HG03064 (cell line): ENCODE measurements at regions not wholly inside any gene's neighbourhood (a gene's known extent, or its start where the extent isn't known, plus 50 kb on each side); places are given as distances from the start of the nearest gene placed in this dataset.
"Not testable (repeated sequence)": the region's sequence is repeated elsewhere in the genome, so short reads cannot be mapped to it uniquely, and the experiment has no call there.

Experiments
- ATAC-seq: cut with Tn5 transposase; IDR thresholded peaks from one replicate; pipeline ENCODE4 v1.9.1; 2021; ENCODE audit warnings: low read depth; ENCODE audit not compliant: unreplicated experiment

GRCh38 chr3:168671091-168671490, 575.4 kb upstream of the GOLIM4 start:
- ATAC-seq: no peak

GRCh38 chr3:168660879-168661657, 565.3 kb upstream of the GOLIM4 start:
- ATAC-seq: not testable (repeated sequence)

GRCh38 chr3:168659015-168659414, 563.3 kb upstream of the GOLIM4 start:
- no peak for ATAC-seq

- no peak for ATAC-seq
Measured at GRCh38 chr3:168655611-168656010, 559.9 kb upstream of the GOLIM4 start.

GRCh38 chr3:168654700-168655099, 559.0 kb upstream of the GOLIM4 start:
- ATAC-seq: no peak

GRCh38 chr3:168653255-168653654, 557.5 kb upstream of the GOLIM4 start:
- ATAC-seq: no peak

- ATAC-seq: no peak
Measured at GRCh38 chr3:168648321-168648720, 552.6 kb upstream of the GOLIM4 start.

GRCh38 chr3:168647582-168647981, 551.9 kb upstream of the GOLIM4 start:
- no peak for ATAC-seq

- ATAC-seq: no peak
Measured at GRCh38 chr3:168645180-168645579, 549.5 kb upstream of the GOLIM4 start.

GRCh38 chr3:168628549-168628948, 532.8 kb upstream of the GOLIM4 start:
- no peak for ATAC-seq

GRCh38 chr3:168625477-168625876, 529.8 kb upstream of the GOLIM4 start:
- ATAC-seq: no peak

- ATAC-seq: no peak
Measured at GRCh38 chr3:168624892-168625448, 529.2 kb upstream of the GOLIM4 start.

GRCh38 chr3:168624195-168624594, 528.5 kb upstream of the GOLIM4 start:
- no peak for ATAC-seq

GRCh38 chr3:168622795-168623194, 527.1 kb upstream of the GOLIM4 start:
- no peak for ATAC-seq

- ATAC-seq: no peak
Measured at GRCh38 chr3:168620854-168621253, 525.1 kb upstream of the GOLIM4 start.

GRCh38 chr3:168618827-168619470, 523.2 kb upstream of the GOLIM4 start:
- no peak for ATAC-seq

- ATAC-seq: no peak
Measured at GRCh38 chr3:168617658-168618057, 521.9 kb upstream of the GOLIM4 start.

- ATAC-seq: no peak
Measured at GRCh38 chr3:168616915-168617314, 521.2 kb upstream of the GOLIM4 start.

GRCh38 chr3:168615493-168616020, 519.8 kb upstream of the GOLIM4 start:
- ATAC-seq: no peak

GRCh38 chr3:168613151-168613550, 517.4 kb upstream of the GOLIM4 start:
- ATAC-seq: no peak

- no peak for ATAC-seq
Measured at GRCh38 chr3:168612671-168613070, 516.9 kb upstream of the GOLIM4 start.

- ATAC-seq: no peak
Measured at GRCh38 chr3:168611826-168612225, 516.1 kb upstream of the GOLIM4 start.
